GM06990 (cell line): ENCODE measurements at regions not wholly inside any gene's neighbourhood (a gene's known extent, or its start where the extent isn't known, plus 50 kb on each side); places are given as distances from the start of the nearest gene placed in this dataset.

ENCODE experiments used
- DNase-seq: peaks from one replicate; pipeline ENCODE4 v3.0.0-alpha.2; 2011; ENCODE audit not compliant: insufficient read length; ENCODE audit errors: extremely low read depth
- H3K27me3 ChIP-seq: replicated peaks from 2 replicates; pipeline ENCODE4 v1.6.0; 2011; ENCODE audit warnings: low read length; ENCODE audit not compliant: control insufficient read depth, insufficient read depth
- H3K36me3 ChIP-seq: 2 replicates; pipeline ENCODE4 v1.5.1; 2011; ENCODE audit warnings: low read length; ENCODE audit not compliant: control insufficient read depth, insufficient read depth
- H3K4me3 ChIP-seq: replicated peaks from 2 replicates; pipeline ENCODE4 v1.5.1; 2011; ENCODE audit warnings: low read depth, mild to moderate bottlenecking, control low read depth, low read length
- TF ChIP-seq, protein P1 (sequence below): IDR thresholded peaks from 2 replicates; pipeline ENCODE4 v1.5.1; 2011; ENCODE audit warnings: low read length, control low read depth, mild to moderate bottlenecking, inconsistent platforms; ENCODE audit not compliant: insufficient read depth, poor library complexity, severe bottlenecking

GRCh38 chrX:39174772-39175417 is 373.6 kb downstream of the MID1IP1 start:
- DNase-seq = no peak
- TF ChIP-seq, protein P1, sequence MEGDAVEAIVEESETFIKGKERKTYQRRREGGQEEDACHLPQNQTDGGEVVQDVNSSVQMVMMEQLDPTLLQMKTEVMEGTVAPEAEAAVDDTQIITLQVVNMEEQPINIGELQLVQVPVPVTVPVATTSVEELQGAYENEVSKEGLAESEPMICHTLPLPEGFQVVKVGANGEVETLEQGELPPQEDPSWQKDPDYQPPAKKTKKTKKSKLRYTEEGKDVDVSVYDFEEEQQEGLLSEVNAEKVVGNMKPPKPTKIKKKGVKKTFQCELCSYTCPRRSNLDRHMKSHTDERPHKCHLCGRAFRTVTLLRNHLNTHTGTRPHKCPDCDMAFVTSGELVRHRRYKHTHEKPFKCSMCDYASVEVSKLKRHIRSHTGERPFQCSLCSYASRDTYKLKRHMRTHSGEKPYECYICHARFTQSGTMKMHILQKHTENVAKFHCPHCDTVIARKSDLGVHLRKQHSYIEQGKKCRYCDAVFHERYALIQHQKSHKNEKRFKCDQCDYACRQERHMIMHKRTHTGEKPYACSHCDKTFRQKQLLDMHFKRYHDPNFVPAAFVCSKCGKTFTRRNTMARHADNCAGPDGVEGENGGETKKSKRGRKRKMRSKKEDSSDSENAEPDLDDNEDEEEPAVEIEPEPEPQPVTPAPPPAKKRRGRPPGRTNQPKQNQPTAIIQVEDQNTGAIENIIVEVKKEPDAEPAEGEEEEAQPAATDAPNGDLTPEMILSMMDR = no peak
- no peaks in the 10 kb centered on the region for H3K27me3 ChIP-seq
- H3K36me3 ChIP-seq = no peaks in the 10 kb centered on the region
- H3K4me3 ChIP-seq = no peak overlapping the region

- Histone ChIP-seq H3K36me3 (no peaks in the 10 kb centered on the region), H3K4me3 (no peak overlapping the region), H3K27me3 (no peaks in the 10 kb centered on the region)
- DNase-seq = no peak
- TF ChIP-seq, protein P1 = no peak
These were observed 374.3 kb downstream of the MID1IP1 start for GRCh38 chrX:39175418-39176057.

DNA sequence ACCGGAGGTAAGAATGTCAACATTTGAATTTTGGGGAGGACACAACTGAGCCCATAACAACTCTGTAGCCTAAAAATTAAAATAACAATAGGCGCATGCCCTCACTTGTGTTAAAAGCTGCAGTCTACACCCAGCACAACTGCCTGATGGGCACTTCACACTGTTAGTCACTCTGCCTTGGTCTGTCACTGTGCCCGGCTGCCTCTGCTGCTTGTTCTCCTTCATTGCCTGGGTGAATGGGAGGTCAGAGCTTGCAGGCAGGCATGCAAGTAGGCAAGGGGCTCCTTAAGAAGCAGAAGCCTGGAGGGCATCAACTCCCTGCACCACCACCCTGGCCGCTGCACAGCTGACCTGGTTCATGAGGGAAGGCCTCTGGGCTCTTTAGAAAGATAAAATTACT is 374.8 kb downstream of the MID1IP1 start:
- Histone ChIP-seq H3K4me3 (no peak overlapping the region), H3K36me3 (no peaks in the 10 kb centered on the region), H3K27me3 (no peaks in the 10 kb centered on the region)
- TF ChIP-seq, protein P1 = no peak
- DNase-seq = no peak

DNA sequence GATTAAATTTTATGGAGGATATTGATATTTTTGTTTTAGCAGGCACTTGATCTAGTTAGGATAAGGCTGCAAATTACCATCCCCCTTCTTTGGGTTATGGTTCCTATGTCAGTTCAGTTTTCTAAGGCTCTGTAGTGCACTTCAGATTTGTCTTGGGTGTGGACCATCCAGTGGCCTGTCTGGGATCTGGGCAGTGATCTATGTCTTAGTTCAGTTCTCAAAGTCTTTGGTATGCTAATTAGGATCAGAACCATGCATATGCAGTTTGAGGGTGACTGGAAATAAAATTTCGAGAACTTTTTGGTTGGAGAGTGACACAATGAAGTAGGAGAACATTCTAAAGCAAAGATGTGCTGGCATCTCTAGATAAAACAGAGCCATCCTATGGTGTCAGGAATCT is 388.2 kb downstream of the MID1IP1 start:
- Histone ChIP-seq H3K27me3 (no peaks in the 10 kb centered on the region), H3K36me3 (no peaks in the 10 kb centered on the region), H3K4me3 (no peak overlapping the region)
- TF ChIP-seq, protein P1 = no peak
- no peak for DNase-seq

DNA sequence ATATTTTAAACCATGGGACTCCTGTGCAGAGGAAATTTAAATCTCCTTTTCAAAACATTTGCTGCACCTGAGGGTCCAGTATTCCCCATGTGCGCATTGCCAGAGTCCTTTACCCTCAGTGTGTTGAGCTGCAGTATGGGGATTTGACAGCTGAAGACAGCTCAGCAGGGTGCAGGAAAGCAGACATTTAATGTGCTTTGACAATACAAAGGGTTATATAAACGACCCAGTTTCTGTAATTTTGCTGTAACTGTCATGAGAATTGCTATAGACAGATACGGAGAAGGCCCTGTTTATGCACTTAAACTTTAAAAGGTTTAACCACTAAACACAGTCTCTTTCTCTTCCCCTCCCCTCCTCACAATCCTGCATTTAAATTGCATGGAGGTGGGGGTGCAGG is 393.4 kb downstream of the MID1IP1 start:
- no peaks in the 10 kb centered on the region for H3K36me3 ChIP-seq

More for the DNA sequence above, 393.4 kb downstream of the MID1IP1 start:
- TF ChIP-seq, protein P1 = no peak
- H3K4me3 ChIP-seq = no peak overlapping the region
- H3K27me3 ChIP-seq = no peaks in the 10 kb centered on the region
- DNase-seq = no peak
